ENCODE measurements at regions not wholly inside any gene's neighbourhood (a gene's known extent, or its start where the extent isn't known, plus 50 kb on each side); places are given as distances from the start of the nearest gene placed in this dataset.

GRCh38 chr13:99698010-99698815, 196.9 kb downstream of the TM9SF2 start:
- DNase-seq (ENCODE audit: insufficient read length, low spot score) (no peak), FAIRE-seq (no peak)
- no peak for TF ChIP-seq CTCF (IDR thresholded peaks at IDR 0.05; ENCODE audit: insufficient read depth, missing control alignments)

- no peak for FAIRE-seq
- no peak for DNase-seq (ENCODE audit: insufficient read length, low spot score)
- no peak for TF ChIP-seq CTCF (IDR thresholded peaks at IDR 0.05; ENCODE audit: insufficient read depth, missing control alignments)
Observed at GRCh38 chr13:99695857-99696256, 194.6 kb downstream of the TM9SF2 start.

GRCh38 chr13:99693852-99694611, 192.8 kb downstream of the TM9SF2 start:
- FAIRE-seq (no peak), DNase-seq (ENCODE audit: insufficient read length, low spot score) (no peak)
- no peak for TF ChIP-seq CTCF (IDR thresholded peaks at IDR 0.05; ENCODE audit: insufficient read depth, missing control alignments)

GRCh38 chr13:99693351-99693750, 192.1 kb downstream of the TM9SF2 start:
- FAIRE-seq: no peak

GRCh38 chr13:99692854-99693253, 191.6 kb downstream of the TM9SF2 start:
- TF ChIP-seq CTCF (IDR thresholded peaks at IDR 0.05; ENCODE audit: insufficient read depth, missing control alignments): no peak
- no peak for FAIRE-seq
- no peak for DNase-seq (ENCODE audit: insufficient read length, low spot score)

More at GRCh38 chr13:99693351-99693750, 192.1 kb downstream of the TM9SF2 start:
- no peak for TF ChIP-seq CTCF (IDR thresholded peaks at IDR 0.05; ENCODE audit: insufficient read depth, missing control alignments)
- no peak for DNase-seq (ENCODE audit: insufficient read length, low spot score)

- DNase-seq (ENCODE audit: insufficient read length, low spot score): no peak
- FAIRE-seq: no peak
- no peak for TF ChIP-seq CTCF (IDR thresholded peaks at IDR 0.05; ENCODE audit: insufficient read depth, missing control alignments)
Observed at GRCh38 chr13:99691552-99691951, 190.3 kb downstream of the TM9SF2 start.
